ENCODE measurements at regions not wholly inside any gene's neighbourhood (a gene's known extent, or its start where the extent isn't known, plus 50 kb on each side); places are given as distances from the start of the nearest gene placed in this dataset.

GRCh38 chr15:93496888-93497287, 407.9 kb upstream of the RGMA start:
- DNase-seq (ENCODE audit: low read depth in 1 of 2, low spot score in 1 of 2), result no peak
- Histone ChIP-seq H3K27me3 (ENCODE audit: insufficient read depth, poor library complexity, severe bottlenecking) (no peaks in the 10 kb centered on the region), H3K4me3 (replicated peaks; ENCODE audit: insufficient read depth, low read length) (no peak overlapping the region), H3K27ac (replicated peaks) (no peak overlapping the region)
- TF ChIP-seq POLR2AphosphoS5 (IDR thresholded peaks at IDR 0.05; ENCODE audit: low read depth) (no peak), SPI1 (IDR thresholded peaks at IDR 0.05; ENCODE audit: borderline replicate concordance, low read depth) (no peak), REST (IDR thresholded peaks at IDR 0.05; ENCODE audit: insufficient replicate concordance, low read depth) (no peak), GABPA (IDR thresholded peaks at IDR 0.05; ENCODE audit: low read depth) (no peak)

- TF ChIP-seq POLR2AphosphoS5 (IDR thresholded peaks at IDR 0.05; ENCODE audit: low read depth) (no peak), CTCF (IDR thresholded peaks at IDR 0.05; ENCODE audit: insufficient read depth, low read length) (no peak), SPI1 (IDR thresholded peaks at IDR 0.05; ENCODE audit: borderline replicate concordance, low read depth) (no peak)
- Histone ChIP-seq H3K27me3 (ENCODE audit: insufficient read depth, poor library complexity, severe bottlenecking) (no peaks in the 10 kb centered on the region), H3K4me3 (replicated peaks; ENCODE audit: insufficient read depth, low read length) (no peak overlapping the region), H3K27ac (replicated peaks) (no peak overlapping the region)
- DNase-seq (ENCODE audit: low read depth in 1 of 2, low spot score in 1 of 2), result no peak
These were observed 407.0 kb upstream of the RGMA start for GRCh38 chr15:93495799-93496637.

GRCh38 chr15:93493172-93493571, 404.2 kb upstream of the RGMA start:
- Histone ChIP-seq H3K27ac (replicated peaks) (no peak overlapping the region), H3K27me3 (ENCODE audit: insufficient read depth, poor library complexity, severe bottlenecking) (no peaks in the 10 kb centered on the region)
- DNase-seq (ENCODE audit: low read depth in 1 of 2, low spot score in 1 of 2), result no peak

More at GRCh38 chr15:93493172-93493571, 404.2 kb upstream of the RGMA start:
- TF ChIP-seq CTCF (IDR thresholded peaks at IDR 0.05; ENCODE audit: insufficient read depth, low read length) (no peak), POLR2AphosphoS5 (IDR thresholded peaks at IDR 0.05; ENCODE audit: low read depth) (no peak), GABPA (IDR thresholded peaks at IDR 0.05; ENCODE audit: low read depth) (no peak), SPI1 (IDR thresholded peaks at IDR 0.05; ENCODE audit: borderline replicate concordance, low read depth) (no peak), REST (IDR thresholded peaks at IDR 0.05; ENCODE audit: insufficient replicate concordance, low read depth) (no peak)
- H3K4me3 ChIP-seq (replicated peaks; ENCODE audit: insufficient read depth, low read length), result no peak overlapping the region

Data from HL-60 (cell line).